Activated B cell treated with CpG ODN at 0.5 μM for 24 hours (primary cell): ENCODE measurements at regions not wholly inside any gene's neighbourhood (a gene's known extent, or its start where the extent isn't known, plus 50 kb on each side); places are given as distances from the start of the nearest gene placed in this dataset.

Experiments used
- ATAC-seq: fragments of 200-7000 bp; cut with Tn5 transposase; one replicate; pipeline ENCODE4 v1.10.0; 2021; ENCODE audit warnings: low read depth, mild to moderate bottlenecking, moderate library complexity
- CTCF ChIA-PET: fragments of 350-600 bp; sonication (Branson Sonifier 250); formaldehyde crosslinking; loops from one replicate; lab custom pipeline; 2021; ENCODE audit warnings: antibody characterized with exemption; lab: Charles Lee
- POLR2A ChIA-PET: fragments of 350-600 bp; sonication (Branson Sonifier 250); formaldehyde crosslinking; loops from one replicate; lab custom pipeline; 2021; ENCODE audit warnings: antibody characterized with exemption; lab: Charles Lee
- DNase-seq: peaks from one replicate; pipeline ENCODE4 v3.0.0; 2022
- H3K27ac Mint-ChIP-seq: one replicate; pipeline ENCODE4 v1.8.0; 2020; ENCODE audit warnings: mixed read lengths
- H3K27me3 Mint-ChIP-seq: one replicate; pipeline ENCODE4 v1.8.0; 2021; ENCODE audit warnings: mixed read lengths
- H3K36me3 Mint-ChIP-seq: one replicate; pipeline ENCODE4 v1.8.0; 2021; ENCODE audit warnings: low read depth, mixed read lengths
- H3K4me1 Mint-ChIP-seq: one replicate; pipeline ENCODE4 v1.8.0; 2021; ENCODE audit warnings: mixed read lengths
- H3K4me3 Mint-ChIP-seq: one replicate; pipeline ENCODE4 v1.8.0; 2020; ENCODE audit warnings: mild to moderate bottlenecking, mixed read lengths
- H3K9me3 Mint-ChIP-seq: one replicate; pipeline ENCODE4 v1.8.0; 2020; ENCODE audit warnings: mixed read lengths
- CTCF ChIP-seq: fragments of 200-600 bp; IDR thresholded peaks from one replicate; pipeline ENCODE4 v1.8.0; 2022; ENCODE audit warnings: antibody characterized with exemption, mild to moderate bottlenecking
- intact Hi-C: fragments of 100-400 bp; cut with micrococcal nuclease; formaldehyde crosslinking; loops from one replicate; pipeline ENCODE4 v1.15.1; 2024

DNA sequence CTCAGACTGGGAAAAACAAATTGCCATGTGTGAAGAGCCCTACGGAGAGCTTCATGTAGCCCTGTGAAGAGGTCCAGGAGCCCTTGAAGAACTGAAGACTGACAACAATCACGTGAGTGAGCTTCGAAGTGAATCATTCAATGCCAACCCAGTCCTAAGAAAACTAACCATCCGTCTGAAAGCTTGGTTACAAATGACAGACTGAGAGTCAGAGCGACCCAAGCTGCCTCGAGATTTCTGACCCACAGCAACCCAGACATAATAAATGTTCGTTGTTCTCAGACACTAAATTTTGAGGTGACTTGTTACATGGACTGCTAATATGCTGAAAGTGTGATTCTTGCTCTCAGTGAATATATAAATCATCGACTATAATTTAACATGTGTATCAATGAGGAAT lies 987.2 kb upstream of the ROBO1 start:
- no peaks in the 10 kb centered on the region for H3K36me3 Mint-ChIP-seq
- no peaks in the 10 kb centered on the region for H3K4me1 Mint-ChIP-seq
- DNase-seq, result no peak
- no peak overlapping the region for H3K27ac Mint-ChIP-seq
- H3K9me3 Mint-ChIP-seq, result peaks cover 2% of the 10 kb centered on the region
- H3K27me3 Mint-ChIP-seq, result no peaks in the 10 kb centered on the region
- ChIA-PET POLR2A (no interaction called here), CTCF (no interaction called here)
- no peak for TF ChIP-seq CTCF
- ATAC-seq, result no peak
- intact Hi-C loops, result no loop called here
- no peak overlapping the region for H3K4me3 Mint-ChIP-seq

- Mint-ChIP-seq H3K9me3 (no peaks in the 10 kb centered on the region), H3K27me3 (no peaks in the 10 kb centered on the region), H3K27ac (no peak overlapping the region), H3K4me1 (no peaks in the 10 kb centered on the region), H3K36me3 (no peaks in the 10 kb centered on the region), H3K4me3 (no peak overlapping the region)
- ATAC-seq, result no peak
- no peak for TF ChIP-seq CTCF
- DNase-seq, result no peak
- intact Hi-C loops, result no loop called here
- ChIA-PET POLR2A (no interaction called here), CTCF (no interaction called here)
Measured at GRCh38 chr3:80753021-80753420, 985.2 kb upstream of the ROBO1 start.

DNA sequence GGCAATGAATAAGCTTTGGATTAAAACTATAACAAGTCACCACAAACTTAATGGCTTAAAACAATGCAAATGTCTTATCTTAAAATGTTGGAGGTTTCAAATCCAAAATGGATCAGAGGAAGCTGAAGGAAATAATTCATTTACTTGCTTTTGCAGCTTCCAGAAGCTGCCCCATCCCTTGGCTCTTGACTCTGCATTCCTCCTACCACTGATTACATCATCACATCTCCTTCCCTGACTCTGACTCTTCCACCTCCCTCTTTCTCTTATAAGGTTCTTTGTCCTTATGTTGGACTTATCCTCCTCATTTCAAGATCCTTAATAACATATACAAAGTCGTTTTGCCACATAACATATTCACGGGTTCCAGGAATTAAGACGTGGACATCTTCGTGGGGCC lies 982.8 kb upstream of the ROBO1 start:
- ATAC-seq (no peak), DNase-seq (no peak)
- Mint-ChIP-seq H3K4me3 (no peak overlapping the region), H3K4me1 (no peaks in the 10 kb centered on the region), H3K36me3 (no peaks in the 10 kb centered on the region), H3K27me3 (no peaks in the 10 kb centered on the region), H3K27ac (no peak overlapping the region), H3K9me3 (no peaks in the 10 kb centered on the region)
- TF ChIP-seq CTCF, result no peak
- POLR2A ChIA-PET, result no interaction called here
- CTCF ChIA-PET, result no interaction called here
- intact Hi-C loops, result no loop called here

GRCh38 chr3:80734920-80735319 lies 967.1 kb upstream of the ROBO1 start:
- POLR2A ChIA-PET, result no interaction called here
- no peak overlapping the region for H3K4me3 Mint-ChIP-seq
- H3K36me3 Mint-ChIP-seq, result no peaks in the 10 kb centered on the region
- intact Hi-C loops, result no loop called here
- no peak for TF ChIP-seq CTCF
- H3K27ac Mint-ChIP-seq, result no peak overlapping the region
- ATAC-seq, result no peak
- H3K4me1 Mint-ChIP-seq, result no peaks in the 10 kb centered on the region
- no peak for DNase-seq
- H3K9me3 Mint-ChIP-seq, result peaks cover 9% of the 10 kb centered on the region
- CTCF ChIA-PET, result no interaction called here
- H3K27me3 Mint-ChIP-seq, result no peaks in the 10 kb centered on the region

DNA sequence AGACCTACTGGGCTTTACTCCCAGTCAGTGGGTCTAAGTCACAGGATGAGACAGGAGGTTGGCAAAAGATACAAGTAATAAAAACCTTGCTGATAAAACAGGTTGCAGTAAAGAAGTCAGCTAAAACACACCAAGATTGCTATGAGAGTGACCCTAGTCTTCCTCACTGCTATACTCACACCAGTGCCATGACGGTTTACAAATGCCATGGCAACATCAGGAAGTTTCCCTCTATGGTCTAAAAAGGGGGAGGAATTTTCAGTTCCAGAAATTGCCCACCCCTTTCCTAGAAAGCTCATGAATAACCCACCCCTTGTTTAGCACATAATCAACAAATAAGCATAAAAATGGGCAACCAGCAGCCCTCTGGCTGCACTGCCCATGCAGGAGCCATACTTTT lies 966.7 kb upstream of the ROBO1 start:
- no peaks in the 10 kb centered on the region for H3K36me3 Mint-ChIP-seq
- POLR2A ChIA-PET, result no interaction called here
- peaks cover 6% of the 10 kb centered on the region for H3K9me3 Mint-ChIP-seq
- intact Hi-C loops, result no loop called here
- CTCF ChIA-PET, result no interaction called here
- DNase-seq (no peak), ATAC-seq (no peak)
- no peak overlapping the region for H3K4me3 Mint-ChIP-seq
- H3K27ac Mint-ChIP-seq, result no peak overlapping the region
- no peaks in the 10 kb centered on the region for H3K4me1 Mint-ChIP-seq
- H3K27me3 Mint-ChIP-seq, result no peaks in the 10 kb centered on the region
- TF ChIP-seq CTCF, result no peak
